SK-N-MC (cell line): ENCODE measurements at regions not wholly inside any gene's neighbourhood (a gene's known extent, or its start where the extent isn't known, plus 50 kb on each side); places are given as distances from the start of the nearest gene placed in this dataset.

Experiments
- EZH2 ChIP-seq: fragments of 200-600 bp; sonication (generic); IDR thresholded peaks from one replicate; pipeline ENCODE4 v1.6.1; 2017; ENCODE audit warnings: antibody characterized with exemption
- FOXP2 ChIP-seq: optimal IDR thresholded peaks from 2 replicates; pipeline ENCODE3; 2011; ENCODE audit warnings: mild to moderate bottlenecking, moderate library complexity; ENCODE audit not compliant: insufficient read depth; ENCODE audit errors: extremely low read length, control extremely low read depth
- POLR2AphosphoS5 ChIP-seq: IDR thresholded peaks from 2 replicates; pipeline ENCODE4 v1.6.1; 2012; ENCODE audit warnings: mild to moderate bottlenecking, low read depth, low read length, borderline replicate concordance

DNA sequence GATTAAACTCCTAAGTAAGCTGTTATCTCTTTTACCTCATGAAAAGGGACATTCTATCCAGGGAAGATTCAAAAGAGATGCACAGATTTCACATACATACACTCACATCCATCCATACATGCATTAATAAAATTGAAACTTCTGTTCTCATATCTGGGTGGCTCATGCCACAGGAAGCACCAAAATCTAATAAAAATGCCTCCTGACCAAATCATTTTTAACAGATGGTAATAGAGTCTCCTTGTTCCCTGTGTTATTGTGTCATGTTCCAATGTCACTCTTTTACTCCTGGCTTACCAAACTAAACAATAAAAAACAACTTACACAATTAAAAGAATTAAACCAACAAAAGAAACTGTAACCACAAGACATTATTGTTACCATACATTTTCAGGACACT, 742.1 kb upstream of the MANEA start:
- TF ChIP-seq POLR2AphosphoS5 (no peak), EZH2 (no peak), FOXP2 (no peak)
